Stimulated activated CD8-positive, alpha-beta memory T cell treated with anti-CD3 and anti-CD28 coated beads, Interleukin-2, amount 100 ng/mL, for 1 hour (primary cell): ENCODE measurements at regions not wholly inside any gene's neighbourhood (a gene's known extent, or its start where the extent isn't known, plus 50 kb on each side); places are given as distances from the start of the nearest gene placed in this dataset.

Experiments used
- DNase-seq, 2 donors: peaks; one replicate each; pipeline ENCODE4 v3.0.0-alpha.2; 2020; ENCODE audit warnings: low read depth in 2 of 2

GRCh38 chr18:77572537-77572936 is 322.9 kb downstream of the GALR1 start:
- DNase-seq = no peak

- no peak for DNase-seq
Measured at GRCh38 chr18:77573571-77573970, 323.9 kb downstream of the GALR1 start.

GRCh38 chr18:77590943-77591515 is 341.4 kb downstream of the GALR1 start:
- no peak for DNase-seq

GRCh38 chr18:77597726-77598125 is 348.1 kb downstream of the GALR1 start:
- no peak for DNase-seq

GRCh38 chr18:77600674-77601073 is 351.0 kb downstream of the GALR1 start:
- DNase-seq = no peak

GRCh38 chr18:77601567-77601966 is 351.9 kb downstream of the GALR1 start:
- no peak for DNase-seq

- no peak for DNase-seq
Measured at GRCh38 chr18:77607087-77607486, 357.4 kb downstream of the GALR1 start.

GRCh38 chr18:77608807-77609206 is 359.2 kb downstream of the GALR1 start:
- no peak for DNase-seq

GRCh38 chr18:77617694-77618093 is 368.0 kb downstream of the GALR1 start:
- DNase-seq = no peak

- no peak for DNase-seq
Measured at GRCh38 chr18:77619525-77619924, 369.9 kb downstream of the GALR1 start.

GRCh38 chr18:77622009-77622692 is 372.5 kb downstream of the GALR1 start:
- no peak for DNase-seq

GRCh38 chr18:77632758-77633157 is 383.1 kb downstream of the GALR1 start:
- no peak for DNase-seq

GRCh38 chr18:77634494-77634893 is 384.8 kb downstream of the GALR1 start:
- DNase-seq = no peak

GRCh38 chr18:77635451-77635850 is 385.8 kb downstream of the GALR1 start:
- no peak for DNase-seq

GRCh38 chr18:77635858-77636257 is 386.2 kb downstream of the GALR1 start:
- no peak for DNase-seq

GRCh38 chr18:77645170-77645872 is 395.7 kb downstream of the GALR1 start:
- DNase-seq = no peak

GRCh38 chr18:77647472-77647871 is 397.8 kb downstream of the GALR1 start:
- no peak for DNase-seq

- no peak for DNase-seq
Measured at GRCh38 chr18:77648411-77648810, 398.8 kb downstream of the GALR1 start.

- DNase-seq = peak in 1 of 2 donors; percentile 21
Measured at GRCh38 chr18:77650799-77651385, 401.2 kb downstream of the GALR1 start.

GRCh38 chr18:77651441-77651840 is 401.8 kb downstream of the GALR1 start:
- DNase-seq = no peak

GRCh38 chr18:77653792-77654191 is 404.1 kb downstream of the GALR1 start:
- no peak for DNase-seq

- no peak for DNase-seq
Measured at GRCh38 chr18:77654302-77654701, 404.7 kb downstream of the GALR1 start.
